ENCODE measurements at regions not wholly inside any gene's neighbourhood (a gene's known extent, or its start where the extent isn't known, plus 50 kb on each side); places are given as distances from the start of the nearest gene placed in this dataset.

- no peaks in the 10 kb centered on the region for H3K4me1 ChIP-seq (ENCODE audit: control insufficient read depth in 1 of 2, insufficient read depth in 2 of 2, low read length in 2 of 2)
- no peaks in the 10 kb centered on the region for H4K20me1 ChIP-seq (ENCODE audit: insufficient read depth, low read length)
- Mint-ChIP-seq H3K4me3 (no peak overlapping the region), H3K27me3 (ENCODE audit: low read depth in 3 of 3) (peaks cover 0 to 5% (median 0%) of the 10 kb centered on the region in 3 donors), H3K9me3 (peaks cover 0 to 10% (median 4%) of the 10 kb centered on the region in 7 donors), H3K27ac (peak overlapping the region in 1 of 7 donors; percentile 43), H3K36me3 (no peaks in the 10 kb centered on the region), H3K4me1 (no peaks in the 10 kb centered on the region)
- intact Hi-C loops (cut with micrococcal nuclease): no loop called here
- H3K4me2 ChIP-seq (replicated peaks; ENCODE audit: extremely low read depth, low read length, poor library complexity, severe bottlenecking): no peak overlapping the region
- no peaks in the 10 kb centered on the region for H3K27me3 ChIP-seq (ENCODE audit: control insufficient read depth in 2 of 2, insufficient read depth in 2 of 2, low read length in 2 of 2)
- H3K9ac ChIP-seq (ENCODE audit: insufficient read depth, low read length, poor library complexity, severe bottlenecking): no peak overlapping the region
- DNase-seq: no peak
- no peak overlapping the region for H3K4me3 ChIP-seq (replicated peaks in 1 of 3; ENCODE audit: low read depth in 2 of 3, low read length in 3 of 3)
- H3K79me2 ChIP-seq (ENCODE audit: insufficient read depth, low read length): no peaks in the 10 kb centered on the region
- H2AFZ ChIP-seq (ENCODE audit: insufficient read depth, low read depth, low read length, poor library complexity, severe bottlenecking): no peak overlapping the region
- TF ChIP-seq CTCF (IDR thresholded peaks at IDR 0.05): no peak
- H3K9me3 ChIP-seq (replicated peaks in 1 of 2; ENCODE audit: control insufficient read depth in 1 of 2, insufficient read depth in 1 of 2, low read length in 2 of 2): peaks cover 0 to 7% of the 10 kb centered on the region in 2 donors
- H3K36me3 ChIP-seq (replicated peaks in 1 of 2; ENCODE audit: control insufficient read depth in 1 of 2, insufficient read depth in 2 of 2, low read length in 2 of 2): no peaks in the 10 kb centered on the region
- H3K27ac ChIP-seq (ENCODE audit: low read depth in 1 of 2, low read length in 2 of 2): no peak overlapping the region
- 10% methylated on average over 2 of the region's 2 CpGs for WGBS (ENCODE audit: insufficient coverage)
Observed at GRCh38 chr9:120016231-120016630, 563.7 kb downstream of the CDK5RAP2 start.

GRCh38 chr9:120014796-120015195 is 565.2 kb downstream of the CDK5RAP2 start:
- Histone ChIP-seq H3K4me3 (replicated peaks in 1 of 3; ENCODE audit: low read depth in 2 of 3, low read length in 3 of 3) (no peak overlapping the region), H3K4me2 (replicated peaks; ENCODE audit: extremely low read depth, low read length, poor library complexity, severe bottlenecking) (no peak overlapping the region), H4K20me1 (ENCODE audit: insufficient read depth, low read length) (no peaks in the 10 kb centered on the region), H3K9me3 (replicated peaks in 1 of 2; ENCODE audit: control insufficient read depth in 1 of 2, insufficient read depth in 1 of 2, low read length in 2 of 2) (peaks cover 0 to 7% of the 10 kb centered on the region in 2 donors), H2AFZ (ENCODE audit: insufficient read depth, low read depth, low read length, poor library complexity, severe bottlenecking) (no peak overlapping the region), H3K9ac (ENCODE audit: insufficient read depth, low read length, poor library complexity, severe bottlenecking) (no peak overlapping the region), H3K27ac (ENCODE audit: low read depth in 1 of 2, low read length in 2 of 2) (no peak overlapping the region), H3K36me3 (replicated peaks in 1 of 2; ENCODE audit: control insufficient read depth in 1 of 2, insufficient read depth in 2 of 2, low read length in 2 of 2) (no peaks in the 10 kb centered on the region), H3K4me1 (ENCODE audit: control insufficient read depth in 1 of 2, insufficient read depth in 2 of 2, low read length in 2 of 2) (no peaks in the 10 kb centered on the region), H3K79me2 (ENCODE audit: insufficient read depth, low read length) (no peaks in the 10 kb centered on the region), H3K27me3 (ENCODE audit: control insufficient read depth in 2 of 2, insufficient read depth in 2 of 2, low read length in 2 of 2) (no peaks in the 10 kb centered on the region)
- H3K9me3 Mint-ChIP-seq: peaks cover 0 to 12% (median 4%) of the 10 kb centered on the region in 7 donors
- no peaks in the 10 kb centered on the region for H3K4me1 Mint-ChIP-seq
- peaks cover 0 to 4% (median 0%) of the 10 kb centered on the region in 3 donors for H3K27me3 Mint-ChIP-seq (ENCODE audit: low read depth in 3 of 3)
- H3K36me3 Mint-ChIP-seq: no peaks in the 10 kb centered on the region
- intact Hi-C loops (cut with micrococcal nuclease): no loop called here
- TF ChIP-seq CTCF (IDR thresholded peaks at IDR 0.05): no peak
- WGBS (ENCODE audit: insufficient coverage): 83% methylated on average over 6 of the region's 7 CpGs
- no peak overlapping the region for H3K27ac Mint-ChIP-seq
- no peak overlapping the region for H3K4me3 Mint-ChIP-seq
- no peak for DNase-seq

All from CD14-positive monocyte (primary cell).